ENCODE measurements at regions not wholly inside any gene's neighbourhood (a gene's known extent, or its start where the extent isn't known, plus 50 kb on each side); places are given as distances from the start of the nearest gene placed in this dataset.

- no peak for DNase-seq
These were observed 1082.1 kb upstream of the RBFOX1 start for GRCh38 chr16:6250511-6250910.

GRCh38 chr16:6249863-6250262 lies 1082.8 kb upstream of the RBFOX1 start:
- no peak for DNase-seq

- no peak for DNase-seq
These were observed 1084.4 kb upstream of the RBFOX1 start for GRCh38 chr16:6248199-6248598.

- no peak for DNase-seq
These were observed 1084.9 kb upstream of the RBFOX1 start for GRCh38 chr16:6247775-6248174.

- no peak for DNase-seq
These were observed 1085.5 kb upstream of the RBFOX1 start for GRCh38 chr16:6247150-6247549.

- DNase-seq, result no peak
These were observed 1086.4 kb upstream of the RBFOX1 start for GRCh38 chr16:6246266-6246665.

- DNase-seq, result no peak
These were observed 1100.6 kb upstream of the RBFOX1 start for GRCh38 chr16:6232056-6232455.

GRCh38 chr16:6231398-6231797 lies 1101.2 kb upstream of the RBFOX1 start:
- no peak for DNase-seq

- no peak for DNase-seq
These were observed 1103.5 kb upstream of the RBFOX1 start for GRCh38 chr16:6229186-6229585.

- DNase-seq, result no peak
These were observed 1113.8 kb upstream of the RBFOX1 start for GRCh38 chr16:6218855-6219254.

- DNase-seq, result no peak
These were observed 1115.8 kb upstream of the RBFOX1 start for GRCh38 chr16:6216836-6217235.

- DNase-seq, result no peak
These were observed 1114.0 kb upstream of the EEF2KMT start for GRCh38 chr16:6211644-6212043.

GRCh38 chr16:6209355-6209930 lies 1111.8 kb upstream of the EEF2KMT start:
- no peak for DNase-seq

- DNase-seq, result no peak
These were observed 1110.0 kb upstream of the EEF2KMT start for GRCh38 chr16:6207580-6207979.

GRCh38 chr16:6207124-6207523 lies 1109.5 kb upstream of the EEF2KMT start:
- DNase-seq, result no peak

GRCh38 chr16:6206080-6206479 lies 1108.5 kb upstream of the EEF2KMT start:
- DNase-seq, result no peak

- no peak for DNase-seq
These were observed 1107.3 kb upstream of the EEF2KMT start for GRCh38 chr16:6204945-6205344.

- no peak for DNase-seq
These were observed 1103.3 kb upstream of the EEF2KMT start for GRCh38 chr16:6200861-6201260.

- no peak for DNase-seq
These were observed 1102.7 kb upstream of the EEF2KMT start for GRCh38 chr16:6200271-6200670.

- no peak for DNase-seq
These were observed 1098.4 kb upstream of the EEF2KMT start for GRCh38 chr16:6195966-6196365.

- peak; percentile 0 for DNase-seq
These were observed 1096.1 kb upstream of the EEF2KMT start for GRCh38 chr16:6193718-6194117.

- DNase-seq, result no peak
These were observed 1095.4 kb upstream of the EEF2KMT start for GRCh38 chr16:6192984-6193383.

GRCh38 chr16:6192532-6192931 lies 1094.9 kb upstream of the EEF2KMT start:
- DNase-seq, result no peak

- DNase-seq, result no peak
These were observed 1093.2 kb upstream of the EEF2KMT start for GRCh38 chr16:6190776-6191175.

- no peak for DNase-seq
These were observed 1091.6 kb upstream of the EEF2KMT start for GRCh38 chr16:6189216-6189615.

Data from MV-4-11 (cell line).